ES-I3 (cell line): ENCODE measurements at regions not wholly inside any gene's neighbourhood (a gene's known extent, or its start where the extent isn't known, plus 50 kb on each side); places are given as distances from the start of the nearest gene placed in this dataset.

Source experiments
- H3K36me3 ChIP-seq: 2 replicates; pipeline ENCODE4 v1.6.1; 2013; ENCODE audit warnings: mild to moderate bottlenecking, low read length, control low read depth, moderate library complexity; ENCODE audit not compliant: insufficient read depth
- H3K4me1 ChIP-seq: 2 replicates; pipeline ENCODE4 v1.6.1; 2013; ENCODE audit warnings: mild to moderate bottlenecking, control low read depth, low read length; ENCODE audit not compliant: insufficient read depth
- H3K9ac ChIP-seq: 2 replicates; pipeline ENCODE4 v1.6.1; 2013; ENCODE audit warnings: low read depth, mild to moderate bottlenecking, low read length, moderate library complexity
- H3K9me3 ChIP-seq: 2 replicates; pipeline ENCODE4 v1.6.1; 2013; ENCODE audit warnings: mild to moderate bottlenecking, low read length, moderate library complexity; ENCODE audit not compliant: control insufficient read depth, insufficient read depth

- Histone ChIP-seq H3K9ac (no peak overlapping the region), H3K4me1 (no peaks in the 10 kb centered on the region), H3K9me3 (no peaks in the 10 kb centered on the region; the same call in 1 of the 2 replicates), H3K36me3 (no peaks in the 10 kb centered on the region)
These were observed 413.7 kb upstream of the LMCD1 start for GRCh38 chr3:8087951-8088350.

- Histone ChIP-seq H3K36me3 (no peaks in the 10 kb centered on the region; the same call in 1 of the 2 replicates), H3K9me3 (no peaks in the 10 kb centered on the region; the same call in 1 of the 2 replicates), H3K9ac (no peak overlapping the region), H3K4me1 (no peaks in the 10 kb centered on the region)
These were observed 407.2 kb upstream of the LMCD1 start for GRCh38 chr3:8094415-8094814.

- peaks cover 5% of the 10 kb centered on the region for H3K4me1 ChIP-seq
- H3K36me3 ChIP-seq = no peaks in the 10 kb centered on the region; the same call in 1 of the 2 replicates
- H3K9ac ChIP-seq = no peak overlapping the region
- no peaks in the 10 kb centered on the region for H3K9me3 ChIP-seq
These were observed 405.9 kb upstream of the LMCD1 start for GRCh38 chr3:8095724-8096123.

GRCh38 chr3:8097690-8098089 is 403.9 kb upstream of the LMCD1 start:
- no peak overlapping the region for H3K9ac ChIP-seq

GRCh38 chr3:8103954-8104353 is 397.7 kb upstream of the LMCD1 start:
- no peaks in the 10 kb centered on the region for H3K9me3 ChIP-seq
- no peak overlapping the region for H3K9ac ChIP-seq
- no peaks in the 10 kb centered on the region for H3K36me3 ChIP-seq
- peaks cover 5% of the 10 kb centered on the region for H3K4me1 ChIP-seq

More at GRCh38 chr3:8097690-8098089, 403.9 kb upstream of the LMCD1 start:
- Histone ChIP-seq H3K9me3 (no peaks in the 10 kb centered on the region), H3K36me3 (no peaks in the 10 kb centered on the region; the same call in 1 of the 2 replicates), H3K4me1 (peaks cover 5% of the 10 kb centered on the region)

GRCh38 chr3:8106921-8107320 is 394.7 kb upstream of the LMCD1 start:
- H3K9me3 ChIP-seq = no peaks in the 10 kb centered on the region
- H3K36me3 ChIP-seq = no peaks in the 10 kb centered on the region
- peaks cover 11% of the 10 kb centered on the region for H3K4me1 ChIP-seq
- H3K9ac ChIP-seq = no peak overlapping the region

- no peaks in the 10 kb centered on the region for H3K36me3 ChIP-seq
- H3K9ac ChIP-seq = no peak overlapping the region
- peaks cover 38% of the 10 kb centered on the region for H3K4me1 ChIP-seq
- H3K9me3 ChIP-seq = no peaks in the 10 kb centered on the region
These were observed 390.4 kb upstream of the LMCD1 start for GRCh38 chr3:8110966-8111798.

- Histone ChIP-seq H3K9me3 (no peaks in the 10 kb centered on the region), H3K36me3 (no peaks in the 10 kb centered on the region), H3K9ac (no peak overlapping the region; the same call in 1 of the 2 replicates), H3K4me1 (peaks cover 38% of the 10 kb centered on the region)
These were observed 389.0 kb upstream of the LMCD1 start for GRCh38 chr3:8112587-8112986.

GRCh38 chr3:8113626-8114025 is 388.0 kb upstream of the LMCD1 start:
- Histone ChIP-seq H3K9ac (no peak overlapping the region; the same call in 1 of the 2 replicates), H3K9me3 (peaks cover 5% of the 10 kb centered on the region; the same call in 1 of the 2 replicates), H3K36me3 (no peaks in the 10 kb centered on the region), H3K4me1 (peaks cover 38% of the 10 kb centered on the region)

- H3K9me3 ChIP-seq = peaks cover 6% of the 10 kb centered on the region; the same call in 1 of the 2 replicates
- no peaks in the 10 kb centered on the region for H3K4me1 ChIP-seq
- no peak overlapping the region for H3K9ac ChIP-seq
- H3K36me3 ChIP-seq = no peaks in the 10 kb centered on the region
These were observed 372.9 kb upstream of the LMCD1 start for GRCh38 chr3:8128686-8129085.

GRCh38 chr3:8136553-8136952 is 365.1 kb upstream of the LMCD1 start:
- Histone ChIP-seq H3K4me1 (peaks cover 9% of the 10 kb centered on the region; the same call in 1 of the 2 replicates), H3K9me3 (0 out of 2 replicates have a peak, but pooled peaks cover 3% of the 10 kb centered on the region), H3K36me3 (no peaks in the 10 kb centered on the region), H3K9ac (no peak overlapping the region)

- Histone ChIP-seq H3K4me1 (peaks cover 5% of the 10 kb centered on the region; the same call in 1 of the 2 replicates), H3K9ac (no peak overlapping the region), H3K36me3 (no peaks in the 10 kb centered on the region), H3K9me3 (0 out of 2 replicates have a peak, but pooled peaks cover 3% of the 10 kb centered on the region)
These were observed 358.4 kb upstream of the LMCD1 start for GRCh38 chr3:8143186-8143585.

- Histone ChIP-seq H3K36me3 (no peaks in the 10 kb centered on the region), H3K4me1 (no peaks in the 10 kb centered on the region), H3K9ac (no peak overlapping the region), H3K9me3 (0 out of 2 replicates have a peak, but pooled peaks cover 3% of the 10 kb centered on the region)
These were observed 356.0 kb upstream of the LMCD1 start for GRCh38 chr3:8145661-8146060.

- Histone ChIP-seq H3K9me3 (no peaks in the 10 kb centered on the region), H3K9ac (no peak overlapping the region), H3K36me3 (no peaks in the 10 kb centered on the region), H3K4me1 (no peaks in the 10 kb centered on the region)
These were observed 353.9 kb upstream of the LMCD1 start for GRCh38 chr3:8147711-8148110.

- Histone ChIP-seq H3K9me3 (no peaks in the 10 kb centered on the region), H3K4me1 (no peaks in the 10 kb centered on the region), H3K9ac (no peak overlapping the region), H3K36me3 (no peaks in the 10 kb centered on the region; the same call in 1 of the 2 replicates)
These were observed 348.7 kb upstream of the LMCD1 start for GRCh38 chr3:8152821-8153418.
